ENCODE measurements at regions not wholly inside any gene's neighbourhood (a gene's known extent, or its start where the extent isn't known, plus 50 kb on each side); places are given as distances from the start of the nearest gene placed in this dataset.

DNA sequence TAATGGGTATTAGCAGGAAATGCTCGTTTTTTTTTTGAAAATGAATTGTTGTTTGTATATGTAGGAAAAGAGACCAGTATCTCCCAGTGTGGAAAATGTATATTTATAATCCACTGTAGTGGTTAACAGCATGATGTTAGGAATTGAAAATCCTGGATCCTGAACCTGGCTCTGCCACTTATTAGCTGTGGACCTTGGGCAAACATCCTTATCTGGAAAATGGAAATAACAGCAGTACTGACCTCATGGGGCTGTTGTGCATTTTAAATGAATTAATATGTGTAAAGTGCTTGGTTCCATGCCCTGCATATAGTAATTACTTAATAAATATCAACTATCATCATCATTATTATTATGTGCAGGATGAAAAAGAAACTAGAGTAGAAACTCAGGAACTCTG lies 251.3 kb downstream of the CDCA7 start:
- Mint-ChIP-seq H3K4me1 (ENCODE audit: low read depth) (no peaks in the 10 kb centered on the region), H3K9me3 (no peaks in the 10 kb centered on the region), H3K4me3 (no peak overlapping the region), H3K36me3 (ENCODE audit: insufficient read depth) (no peaks in the 10 kb centered on the region), H3K27me3 (ENCODE audit: low read depth) (peaks cover 25% of the 10 kb centered on the region)
- ATAC-seq: no peak
- no peak for DNase-seq

DNA sequence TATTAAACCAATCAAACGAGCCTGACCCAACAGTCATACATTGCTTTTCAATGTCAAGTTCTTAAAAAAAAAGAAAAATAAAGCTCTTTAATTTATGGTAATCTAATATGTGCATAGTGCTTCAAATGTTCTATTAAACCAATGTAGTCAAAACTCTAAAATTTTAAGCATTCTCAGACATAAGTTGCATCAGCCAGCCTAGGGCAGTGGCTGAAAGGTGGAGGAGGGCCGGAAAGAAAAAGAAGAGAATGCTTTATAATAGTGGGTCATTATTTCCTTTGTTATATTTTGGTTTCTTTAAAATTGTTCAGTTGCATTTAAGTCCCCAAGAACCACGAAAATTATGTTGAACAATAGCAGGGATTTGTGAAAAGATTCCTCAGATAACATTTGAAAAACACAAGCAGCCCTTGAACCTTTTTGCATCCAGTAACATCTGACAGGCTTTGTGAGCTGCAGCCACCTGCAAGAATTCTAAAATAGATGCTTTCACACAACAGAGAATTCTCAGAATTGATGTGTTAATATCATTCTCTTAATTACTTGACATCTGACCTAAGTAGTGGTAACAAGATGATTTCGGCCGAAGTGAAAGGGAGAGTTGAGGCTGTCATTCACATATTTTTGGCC lies 252.1 kb downstream of the CDCA7 start:
- no peaks in the 10 kb centered on the region for H3K4me1 Mint-ChIP-seq (ENCODE audit: low read depth)
- ATAC-seq (no peak), DNase-seq (no peak)
- no peak overlapping the region for H3K4me3 Mint-ChIP-seq
- H3K27me3 Mint-ChIP-seq (ENCODE audit: low read depth): peaks cover 23% of the 10 kb centered on the region
- no peaks in the 10 kb centered on the region for H3K9me3 Mint-ChIP-seq
- no peaks in the 10 kb centered on the region for H3K36me3 Mint-ChIP-seq (ENCODE audit: insufficient read depth)

DNA sequence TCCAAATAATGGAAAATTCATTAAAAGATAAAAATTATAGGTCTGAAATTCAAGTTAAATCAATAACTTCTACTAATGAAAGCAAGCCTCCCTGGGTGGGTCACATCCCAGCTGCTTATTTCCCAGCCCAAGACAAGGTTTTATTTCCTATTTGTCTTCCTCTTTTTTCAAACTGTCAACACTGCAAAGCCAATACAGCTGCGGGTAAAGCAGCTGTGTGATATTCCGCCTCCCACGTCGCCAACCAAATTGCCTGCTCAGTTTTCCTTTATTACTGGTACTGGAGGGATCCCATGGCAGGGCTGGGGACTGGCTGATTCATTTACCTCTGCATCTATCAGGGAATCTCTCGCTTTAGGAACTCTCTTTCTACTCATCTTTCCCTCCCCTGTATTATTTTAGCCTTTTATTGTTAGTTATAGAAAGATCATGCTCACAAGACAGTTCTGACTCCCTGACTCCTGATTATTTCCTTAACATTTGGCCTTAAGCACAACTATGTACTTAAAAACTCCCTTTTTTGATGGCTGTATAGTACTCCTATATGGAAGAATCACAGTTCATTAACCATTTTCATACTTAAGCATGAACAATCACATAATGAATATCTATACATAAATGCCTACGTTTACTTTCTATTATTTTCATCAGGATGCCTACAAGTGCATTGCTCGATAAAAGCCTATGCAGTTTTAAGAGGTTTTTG lies 253.1 kb downstream of the CDCA7 start:
- Mint-ChIP-seq H3K9me3 (no peaks in the 10 kb centered on the region), H3K27me3 (ENCODE audit: low read depth) (peaks cover 23% of the 10 kb centered on the region), H3K4me1 (ENCODE audit: low read depth) (no peaks in the 10 kb centered on the region), H3K4me3 (no peak overlapping the region), H3K36me3 (ENCODE audit: insufficient read depth) (no peaks in the 10 kb centered on the region)
- DNase-seq: no peak
- no peak for ATAC-seq

DNA sequence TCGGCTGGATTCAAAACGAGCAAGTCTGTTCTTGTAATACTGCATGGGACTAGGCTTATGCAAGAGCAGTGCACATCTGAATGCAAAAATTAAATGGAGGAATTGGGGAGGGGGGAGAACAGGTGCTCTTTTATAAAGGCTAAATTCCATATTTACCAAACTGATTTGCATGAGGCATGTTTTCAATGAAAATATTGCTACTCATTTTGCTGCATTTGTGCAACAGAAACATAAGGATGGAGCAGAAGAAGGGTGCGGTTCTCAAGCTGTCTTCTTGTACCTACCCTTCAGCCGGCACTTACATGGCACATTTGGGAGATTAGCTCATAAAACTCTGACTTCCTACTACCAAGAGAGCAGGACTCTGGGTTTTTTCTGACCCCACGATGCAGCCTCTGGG lies 256.4 kb downstream of the CDCA7 start:
- H3K36me3 Mint-ChIP-seq (ENCODE audit: insufficient read depth): no peaks in the 10 kb centered on the region
- ATAC-seq: no peak
- DNase-seq: no peak
- peaks cover 31% of the 10 kb centered on the region for H3K27me3 Mint-ChIP-seq (ENCODE audit: low read depth)
- H3K9me3 Mint-ChIP-seq: no peaks in the 10 kb centered on the region
- no peaks in the 10 kb centered on the region for H3K4me1 Mint-ChIP-seq (ENCODE audit: low read depth)
- no peak overlapping the region for H3K4me3 Mint-ChIP-seq

DNA sequence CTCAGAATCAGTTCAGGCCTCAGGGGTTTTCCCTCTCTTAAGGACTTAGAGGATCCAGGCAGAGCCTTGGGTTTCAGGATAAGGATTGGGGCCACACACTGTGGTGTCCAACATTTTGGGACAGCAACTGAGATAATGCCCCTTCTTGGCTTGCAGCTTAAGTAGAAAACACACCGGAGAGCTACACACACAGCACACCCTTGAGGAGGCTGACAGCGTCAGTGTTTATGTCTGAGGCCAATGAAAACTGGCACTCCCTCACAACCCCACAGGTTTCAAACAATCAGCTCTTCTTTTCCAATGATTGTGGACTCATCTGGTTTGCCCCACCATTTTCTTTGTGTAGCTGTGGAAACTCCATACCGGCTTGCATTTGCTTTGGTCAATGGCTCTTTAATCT lies 257.7 kb downstream of the CDCA7 start:
- peaks cover 25% of the 10 kb centered on the region for H3K27me3 Mint-ChIP-seq (ENCODE audit: low read depth)
- no peak for DNase-seq
- H3K4me1 Mint-ChIP-seq (ENCODE audit: low read depth): no peaks in the 10 kb centered on the region
- ATAC-seq: no peak
- no peaks in the 10 kb centered on the region for H3K36me3 Mint-ChIP-seq (ENCODE audit: insufficient read depth)
- peaks cover 6% of the 10 kb centered on the region for H3K9me3 Mint-ChIP-seq
- H3K4me3 Mint-ChIP-seq: no peak overlapping the region

- DNase-seq (no peak), ATAC-seq (no peak)
- no peaks in the 10 kb centered on the region for H3K36me3 Mint-ChIP-seq (ENCODE audit: insufficient read depth)
- H3K4me3 Mint-ChIP-seq: no peak overlapping the region
- no peaks in the 10 kb centered on the region for H3K4me1 Mint-ChIP-seq (ENCODE audit: low read depth)
- H3K9me3 Mint-ChIP-seq: peaks cover 11% of the 10 kb centered on the region
- peaks cover 19% of the 10 kb centered on the region for H3K27me3 Mint-ChIP-seq (ENCODE audit: low read depth)
These were observed 258.7 kb downstream of the CDCA7 start for GRCh38 chr2:173613386-173613785.

GRCh38 chr2:173614265-173614930 lies 259.7 kb downstream of the CDCA7 start:
- H3K36me3 Mint-ChIP-seq (ENCODE audit: insufficient read depth): no peaks in the 10 kb centered on the region
- ATAC-seq: no peak
- H3K9me3 Mint-ChIP-seq: peaks cover 11% of the 10 kb centered on the region
- H3K4me1 Mint-ChIP-seq (ENCODE audit: low read depth): no peaks in the 10 kb centered on the region
- no peak overlapping the region for H3K4me3 Mint-ChIP-seq
- H3K27me3 Mint-ChIP-seq (ENCODE audit: low read depth): peaks cover 16% of the 10 kb centered on the region
- DNase-seq: no peak

GRCh38 chr2:173623438-173624319 lies 269.0 kb downstream of the CDCA7 start:
- no peak overlapping the region for H3K4me3 Mint-ChIP-seq
- H3K27me3 Mint-ChIP-seq (ENCODE audit: low read depth): peaks cover 3% of the 10 kb centered on the region

GRCh38 chr2:173625315-173625714 lies 270.6 kb downstream of the CDCA7 start:
- no peaks in the 10 kb centered on the region for H3K36me3 Mint-ChIP-seq (ENCODE audit: insufficient read depth)
- no peak for ATAC-seq
- no peaks in the 10 kb centered on the region for H3K9me3 Mint-ChIP-seq
- peaks cover 5% of the 10 kb centered on the region for H3K27me3 Mint-ChIP-seq (ENCODE audit: low read depth)
- DNase-seq: no peak
- no peaks in the 10 kb centered on the region for H3K4me1 Mint-ChIP-seq (ENCODE audit: low read depth)
- H3K4me3 Mint-ChIP-seq: no peak overlapping the region

More at GRCh38 chr2:173623438-173624319, 269.0 kb downstream of the CDCA7 start:
- Mint-ChIP-seq H3K4me1 (ENCODE audit: low read depth) (no peaks in the 10 kb centered on the region), H3K9me3 (no peaks in the 10 kb centered on the region), H3K36me3 (ENCODE audit: insufficient read depth) (no peaks in the 10 kb centered on the region)
- DNase-seq (no peak), ATAC-seq (no peak)

DNA sequence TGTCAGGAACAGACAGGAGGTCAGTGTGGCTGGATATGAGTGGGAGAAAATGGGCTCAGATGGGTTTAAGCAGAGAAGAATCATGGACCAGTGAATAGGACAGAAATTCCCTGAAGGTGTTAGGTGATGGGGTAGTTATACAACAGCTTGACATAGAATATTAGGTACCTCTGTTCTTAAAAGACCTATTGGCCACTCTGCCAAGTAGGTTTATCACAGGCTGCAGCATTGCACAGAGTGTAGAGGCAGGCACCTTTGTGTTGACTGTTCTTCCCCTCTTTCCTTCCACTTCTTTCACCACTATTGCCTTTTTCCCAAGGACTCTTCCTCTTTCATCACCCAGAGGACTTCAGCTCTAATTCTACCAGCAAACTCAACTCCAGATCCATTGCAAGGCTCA lies 274.4 kb downstream of the CDCA7 start:
- Mint-ChIP-seq H3K9me3 (no peaks in the 10 kb centered on the region), H3K36me3 (ENCODE audit: insufficient read depth) (no peaks in the 10 kb centered on the region), H3K27me3 (ENCODE audit: low read depth) (peaks cover 17% of the 10 kb centered on the region), H3K4me1 (ENCODE audit: low read depth) (no peaks in the 10 kb centered on the region), H3K4me3 (no peak overlapping the region)
- no peak for ATAC-seq
- DNase-seq: no peak

DNA sequence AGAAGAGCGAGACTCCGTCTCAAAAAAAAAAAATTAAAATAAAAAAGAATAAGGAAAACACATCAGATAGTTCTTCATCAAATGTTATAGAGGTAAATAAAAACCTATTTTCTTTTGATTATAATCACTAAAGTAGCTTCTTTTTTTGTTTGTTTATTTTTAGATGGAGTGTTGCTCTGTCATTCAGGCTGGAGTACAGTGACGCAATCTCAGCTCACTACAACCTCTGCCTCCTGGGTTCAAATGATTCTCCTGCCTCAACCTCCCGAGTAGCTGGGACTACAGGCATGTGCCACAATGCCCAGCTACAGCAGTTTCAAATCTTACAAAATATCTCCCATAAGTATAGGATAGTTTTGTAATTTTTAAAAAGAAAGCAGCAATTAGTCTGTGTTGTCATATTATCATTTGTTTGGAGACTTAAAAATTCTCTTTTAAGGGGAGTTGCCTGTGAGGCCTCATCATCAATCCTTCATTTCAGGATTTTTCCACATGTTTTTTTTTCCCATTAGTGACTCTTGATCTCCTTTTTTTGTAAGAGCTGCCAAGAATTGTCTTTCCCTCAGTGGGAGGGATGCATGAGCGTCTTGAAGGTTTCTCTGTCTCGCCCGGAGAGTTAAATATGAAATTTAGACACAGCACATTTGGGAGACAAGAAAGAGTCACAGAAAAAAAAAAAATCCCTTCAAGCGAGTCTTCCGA lies 275.9 kb downstream of the CDCA7 start:
- Mint-ChIP-seq H3K27me3 (ENCODE audit: low read depth) (peaks cover 19% of the 10 kb centered on the region), H3K4me1 (ENCODE audit: low read depth) (no peaks in the 10 kb centered on the region), H3K36me3 (ENCODE audit: insufficient read depth) (no peaks in the 10 kb centered on the region), H3K4me3 (no peak overlapping the region), H3K9me3 (no peaks in the 10 kb centered on the region)
- DNase-seq (no peak), ATAC-seq (no peak)

GRCh38 chr2:173631127-173631460 lies 276.4 kb downstream of the CDCA7 start:
- H3K9me3 Mint-ChIP-seq: no peaks in the 10 kb centered on the region
- H3K27me3 Mint-ChIP-seq (ENCODE audit: low read depth): peaks cover 21% of the 10 kb centered on the region
- DNase-seq (no peak), ATAC-seq (no peak)
- H3K4me3 Mint-ChIP-seq: no peak overlapping the region
- no peaks in the 10 kb centered on the region for H3K4me1 Mint-ChIP-seq (ENCODE audit: low read depth)
- H3K36me3 Mint-ChIP-seq (ENCODE audit: insufficient read depth): no peaks in the 10 kb centered on the region

GRCh38 chr2:173644146-173644545 lies 289.5 kb downstream of the CDCA7 start:
- Mint-ChIP-seq H3K36me3 (ENCODE audit: insufficient read depth) (no peaks in the 10 kb centered on the region), H3K4me3 (no peak overlapping the region), H3K9me3 (no peaks in the 10 kb centered on the region), H3K27me3 (ENCODE audit: low read depth) (peaks cover 2% of the 10 kb centered on the region), H3K4me1 (ENCODE audit: low read depth) (no peaks in the 10 kb centered on the region)
- DNase-seq (no peak), ATAC-seq (no peak)
